Lower lobe of right lung (tissue), 2 donors: ENCODE measurements at regions not wholly inside any gene's neighbourhood (a gene's known extent, or its start where the extent isn't known, plus 50 kb on each side); places are given as distances from the start of the nearest gene placed in this dataset.

Experiments
- ATAC-seq, 2 donors: fragments of 200-7000 bp; cut with Tn5 transposase; one replicate each; pipeline ENCODE4 v1.9.1; 2020 to 2022; ENCODE audit warnings: mild to moderate bottlenecking in 2 of 2, moderate library complexity in 2 of 2
- DNase-seq: peaks from one replicate; pipeline ENCODE4 v3.0.0-alpha.2; 2020
- H3K27ac ChIP-seq: fragments of 200-600 bp; one replicate; pipeline ENCODE4 v1.8.0; 2022
- H3K27me3 ChIP-seq: fragments of 200-600 bp; one replicate; pipeline ENCODE4 v1.8.0; 2022; ENCODE audit warnings: low read depth
- H3K36me3 ChIP-seq: fragments of 200-600 bp; one replicate; pipeline ENCODE4 v1.8.0; 2022; ENCODE audit warnings: mild to moderate bottlenecking
- H3K4me1 ChIP-seq: fragments of 200-600 bp; one replicate; pipeline ENCODE4 v1.8.0; 2022
- H3K4me3 ChIP-seq: fragments of 200-600 bp; one replicate; pipeline ENCODE4 v1.8.0; 2022; ENCODE audit warnings: mild to moderate bottlenecking
- H3K9me3 ChIP-seq: fragments of 200-600 bp; one replicate; pipeline ENCODE4 v1.8.0; 2022
- intact Hi-C: fragments of 100-400 bp; cut with DNase I; formaldehyde crosslinking; loops from one replicate; pipeline ENCODE4 v1.11.0; 2022
- TF ChIP-seq, protein P1 (sequence below): fragments of 200-600 bp; IDR thresholded peaks from one replicate; pipeline ENCODE4 v1.8.0; 2022; ENCODE audit warnings: antibody characterized with exemption, mild to moderate bottlenecking
- donor health status: DM: no; HTN: yes; CAD: no; lungs with severe emphysema.

DNA sequence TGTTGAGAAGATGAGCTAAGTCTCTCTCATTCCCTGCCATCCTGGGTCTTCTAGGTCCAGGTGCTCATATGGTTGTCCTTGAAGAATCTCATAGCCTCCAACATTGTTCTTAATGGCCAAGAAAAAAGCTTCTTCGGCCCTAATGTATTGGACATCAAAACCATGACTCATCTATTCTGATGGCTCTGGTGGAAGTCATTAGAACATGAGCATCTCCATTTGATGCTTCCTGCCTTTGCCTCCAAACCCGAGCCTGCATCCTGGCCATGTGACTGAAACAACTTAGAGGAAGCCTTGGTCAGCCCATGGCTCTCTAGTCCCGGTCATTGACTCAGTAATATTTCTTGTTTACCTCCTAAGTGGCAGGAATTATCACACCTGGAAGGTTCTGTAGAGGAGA, 264.1 kb upstream of the FZD8 start:
- Histone ChIP-seq H3K4me1 (no peaks in the 10 kb centered on the region), H3K27me3 (no peaks in the 10 kb centered on the region), H3K27ac (no peak overlapping the region), H3K4me3 (no peak overlapping the region), H3K9me3 (no peaks in the 10 kb centered on the region), H3K36me3 (no peaks in the 10 kb centered on the region)
- no peak for ATAC-seq
- TF ChIP-seq, protein P1, sequence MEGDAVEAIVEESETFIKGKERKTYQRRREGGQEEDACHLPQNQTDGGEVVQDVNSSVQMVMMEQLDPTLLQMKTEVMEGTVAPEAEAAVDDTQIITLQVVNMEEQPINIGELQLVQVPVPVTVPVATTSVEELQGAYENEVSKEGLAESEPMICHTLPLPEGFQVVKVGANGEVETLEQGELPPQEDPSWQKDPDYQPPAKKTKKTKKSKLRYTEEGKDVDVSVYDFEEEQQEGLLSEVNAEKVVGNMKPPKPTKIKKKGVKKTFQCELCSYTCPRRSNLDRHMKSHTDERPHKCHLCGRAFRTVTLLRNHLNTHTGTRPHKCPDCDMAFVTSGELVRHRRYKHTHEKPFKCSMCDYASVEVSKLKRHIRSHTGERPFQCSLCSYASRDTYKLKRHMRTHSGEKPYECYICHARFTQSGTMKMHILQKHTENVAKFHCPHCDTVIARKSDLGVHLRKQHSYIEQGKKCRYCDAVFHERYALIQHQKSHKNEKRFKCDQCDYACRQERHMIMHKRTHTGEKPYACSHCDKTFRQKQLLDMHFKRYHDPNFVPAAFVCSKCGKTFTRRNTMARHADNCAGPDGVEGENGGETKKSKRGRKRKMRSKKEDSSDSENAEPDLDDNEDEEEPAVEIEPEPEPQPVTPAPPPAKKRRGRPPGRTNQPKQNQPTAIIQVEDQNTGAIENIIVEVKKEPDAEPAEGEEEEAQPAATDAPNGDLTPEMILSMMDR, result no peak
- DNase-seq, result no peak
- intact Hi-C loops, result no loop called here

DNA sequence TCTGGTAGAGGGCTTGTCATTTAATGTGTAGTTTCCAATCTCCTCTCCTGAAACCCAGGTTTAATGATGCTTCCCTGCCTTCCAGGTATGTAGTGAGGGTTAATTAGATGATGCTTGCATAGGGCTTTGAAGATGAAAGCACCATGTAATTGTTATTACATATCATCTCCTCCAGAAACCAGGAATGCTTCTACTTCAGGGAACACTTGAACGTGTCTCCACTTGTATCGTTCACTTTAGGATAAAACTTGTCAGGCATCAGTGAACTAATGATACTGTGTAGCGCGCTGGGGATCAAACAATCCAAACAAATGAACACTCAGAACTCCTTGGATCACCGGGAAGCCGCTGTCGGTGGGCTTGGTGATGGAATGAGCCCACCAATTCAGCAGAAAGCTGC, 260.9 kb upstream of the FZD8 start:
- no peaks in the 10 kb centered on the region for H3K36me3 ChIP-seq
- no peaks in the 10 kb centered on the region for H3K27me3 ChIP-seq
- H3K4me3 ChIP-seq, result no peak overlapping the region
- no peak overlapping the region for H3K27ac ChIP-seq
- H3K9me3 ChIP-seq, result no peaks in the 10 kb centered on the region
- TF ChIP-seq, protein P1, result no peak
- H3K4me1 ChIP-seq, result no peaks in the 10 kb centered on the region
- DNase-seq (no peak), ATAC-seq (no peak)
- intact Hi-C loops, result no loop called here

DNA sequence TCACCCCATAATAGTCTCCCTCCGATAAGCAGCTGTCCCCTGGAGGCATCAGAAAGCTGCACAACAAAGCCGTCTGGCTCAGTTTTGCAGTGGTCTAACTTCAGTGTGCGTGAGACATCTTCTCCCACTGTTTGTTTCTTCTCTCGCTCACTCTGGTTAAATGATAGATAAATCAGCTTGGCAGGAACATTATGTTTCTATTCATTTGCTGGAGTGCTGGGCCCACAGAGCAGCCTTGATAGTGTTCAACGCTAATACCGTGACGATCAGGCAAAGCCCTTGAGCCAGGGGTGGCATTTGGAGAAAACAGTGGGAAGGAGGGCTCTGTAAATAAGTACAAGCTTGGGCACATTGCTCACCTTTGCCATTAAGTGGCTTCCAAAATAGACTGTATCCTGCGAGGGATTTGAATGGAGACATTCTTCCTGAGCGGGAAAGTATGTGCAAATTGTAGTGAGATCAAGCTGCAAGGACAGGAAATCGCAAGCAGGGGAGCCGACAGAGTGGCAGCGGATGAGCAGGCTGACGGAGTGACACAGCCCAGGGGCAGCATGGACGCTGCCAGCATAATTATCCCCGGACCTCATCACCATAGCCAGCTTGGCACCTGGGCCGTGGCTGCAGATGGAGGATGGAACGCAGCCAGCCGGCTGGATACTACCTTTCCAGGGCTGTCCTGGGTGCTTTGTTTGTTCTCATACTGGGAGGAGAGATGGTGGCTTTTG, 256.8 kb upstream of the FZD8 start:
- ATAC-seq (peak in 1 of 2 donors; percentile 39), DNase-seq (no peak)
- Histone ChIP-seq H3K36me3 (no peaks in the 10 kb centered on the region), H3K27ac (no peak overlapping the region), H3K4me3 (no peak overlapping the region), H3K9me3 (no peaks in the 10 kb centered on the region), H3K27me3 (no peaks in the 10 kb centered on the region), H3K4me1 (no peaks in the 10 kb centered on the region)
- intact Hi-C loops, result no loop called here
- TF ChIP-seq, protein P1, result no peak

DNA sequence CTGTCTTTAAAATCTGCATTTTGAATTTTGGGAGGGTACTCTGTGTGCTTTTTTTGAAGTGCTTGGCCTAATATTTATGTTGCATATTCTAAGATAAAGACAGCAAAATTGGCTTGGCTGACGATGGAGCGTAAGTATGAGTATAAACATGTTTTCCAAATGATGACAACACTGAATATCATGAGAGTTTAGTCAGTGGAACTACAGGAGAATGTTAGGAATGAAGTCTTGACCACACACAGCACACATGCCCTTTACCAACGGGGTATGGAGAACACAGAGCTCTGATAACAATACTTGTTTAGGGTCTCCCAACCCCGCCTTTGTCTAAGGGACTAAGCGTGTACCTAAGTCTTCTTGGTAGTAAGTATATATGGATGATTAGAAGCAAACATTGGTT, 253.9 kb upstream of the FZD8 start:
- Histone ChIP-seq H3K9me3 (no peaks in the 10 kb centered on the region), H3K27me3 (no peaks in the 10 kb centered on the region), H3K36me3 (no peaks in the 10 kb centered on the region), H3K27ac (no peak overlapping the region), H3K4me1 (no peaks in the 10 kb centered on the region), H3K4me3 (no peak overlapping the region)
- intact Hi-C loops, result no loop called here
- ATAC-seq, result peak in 1 of 2 donors; percentile 44
- DNase-seq, result no peak
- TF ChIP-seq, protein P1, result no peak

DNA sequence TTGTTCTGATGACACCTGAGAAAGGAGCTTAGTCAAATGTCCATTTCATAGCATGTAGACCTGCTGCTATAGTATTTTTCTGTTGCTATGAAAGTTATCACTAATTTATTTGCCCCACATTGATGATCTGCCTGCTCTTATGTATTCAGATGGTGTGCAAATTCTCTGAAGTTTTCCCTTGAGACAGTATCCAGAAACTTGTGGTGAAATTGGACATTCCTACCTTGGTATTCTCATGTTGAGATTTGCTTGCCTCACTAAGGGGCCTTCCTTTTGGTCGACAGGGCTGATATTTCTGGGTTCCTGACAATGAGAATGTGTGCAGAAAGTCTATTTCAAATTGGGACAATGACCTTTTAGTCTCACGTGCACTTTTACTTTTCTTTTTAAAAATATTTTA, 253.2 kb upstream of the FZD8 start:
- ATAC-seq, result no peak
- H3K4me1 ChIP-seq, result no peaks in the 10 kb centered on the region

More for the DNA sequence above, 253.2 kb upstream of the FZD8 start:
- Histone ChIP-seq H3K36me3 (no peaks in the 10 kb centered on the region), H3K27me3 (no peaks in the 10 kb centered on the region), H3K9me3 (no peaks in the 10 kb centered on the region), H3K4me3 (no peak overlapping the region), H3K27ac (no peak overlapping the region)
- TF ChIP-seq, protein P1, result no peak
- intact Hi-C loops, result no loop called here
- DNase-seq, result no peak
